Duodenal mucosa (tissue), 2 donors: ENCODE measurements at regions not wholly inside any gene's neighbourhood (a gene's known extent, or its start where the extent isn't known, plus 50 kb on each side); places are given as distances from the start of the nearest gene placed in this dataset.

Experiments used
- H3K27ac ChIP-seq: one replicate; pipeline ENCODE4 v1.7.0; 2013; ENCODE audit warnings: low read depth, low read length
- H3K27me3 ChIP-seq, 2 donors: one replicate each; pipeline ENCODE4 v1.7.0; 2013; ENCODE audit warnings: low read length in 2 of 2, control low read depth in 1 of 2; ENCODE audit not compliant: insufficient read depth in 2 of 2, control insufficient read depth in 1 of 2
- H3K36me3 ChIP-seq, 2 donors: one replicate each; pipeline ENCODE4 v1.7.0; 2013; ENCODE audit warnings: low read length in 2 of 2, control low read depth in 1 of 2; ENCODE audit not compliant: insufficient read depth in 2 of 2, control insufficient read depth in 1 of 2
- H3K4me1 ChIP-seq, 2 donors: one replicate each; pipeline ENCODE4 v1.7.0; 2013; ENCODE audit warnings: low read length in 2 of 2, control low read depth in 1 of 2; ENCODE audit not compliant: insufficient read depth in 2 of 2, control insufficient read depth in 1 of 2
- H3K4me3 ChIP-seq, 2 donors: one replicate each; pipeline ENCODE4 v1.7.0; 2013; ENCODE audit warnings: low read length in 2 of 2, low read depth in 1 of 2
- H3K9ac ChIP-seq, 2 donors: one replicate each; pipeline ENCODE4 v1.7.0; 2013; ENCODE audit warnings: low read length in 2 of 2, low read depth in 1 of 2
- H3K9me3 ChIP-seq, 2 donors: one replicate each; pipeline ENCODE4 v1.7.0; 2013; ENCODE audit warnings: low read length in 2 of 2, control low read depth in 1 of 2; ENCODE audit not compliant: control insufficient read depth in 1 of 2

- Histone ChIP-seq H3K36me3 (no peaks in the 10 kb centered on the region), H3K4me1 (no peaks in the 10 kb centered on the region), H3K9ac (no peak overlapping the region), H3K9me3 (no peaks in the 10 kb centered on the region), H3K27me3 (no peaks in the 10 kb centered on the region), H3K4me3 (no peak overlapping the region), H3K27ac (no peak overlapping the region)
Observed at GRCh38 chr21:22585558-22585957, 1587.3 kb downstream of the NCAM2 start.

- Histone ChIP-seq H3K9me3 (peaks cover 9 to 18% of the 10 kb centered on the region in 2 donors), H3K27ac (no peak overlapping the region), H3K4me1 (no peaks in the 10 kb centered on the region), H3K9ac (no peak overlapping the region), H3K27me3 (no peaks in the 10 kb centered on the region), H3K36me3 (no peaks in the 10 kb centered on the region), H3K4me3 (no peak overlapping the region)
Observed at GRCh38 chr21:22597660-22598255, 1599.5 kb downstream of the NCAM2 start.

- Histone ChIP-seq H3K4me1 (no peaks in the 10 kb centered on the region), H3K9ac (no peak overlapping the region), H3K27me3 (no peaks in the 10 kb centered on the region), H3K27ac (no peak overlapping the region), H3K9me3 (peaks cover 0 to 2% of the 10 kb centered on the region in 2 donors), H3K4me3 (no peak overlapping the region), H3K36me3 (no peaks in the 10 kb centered on the region)
Observed at GRCh38 chr21:22609802-22610201, 1611.6 kb downstream of the NCAM2 start.

- H3K27me3 ChIP-seq = no peaks in the 10 kb centered on the region
- H3K36me3 ChIP-seq = no peaks in the 10 kb centered on the region
- peaks cover 4 to 11% of the 10 kb centered on the region in 2 donors for H3K9me3 ChIP-seq
- no peaks in the 10 kb centered on the region for H3K4me1 ChIP-seq
- no peak overlapping the region for H3K27ac ChIP-seq
- H3K4me3 ChIP-seq = no peak overlapping the region
- no peak overlapping the region for H3K9ac ChIP-seq
Observed at GRCh38 chr21:22627911-22628310, 1629.7 kb downstream of the NCAM2 start.

- H3K4me1 ChIP-seq = no peaks in the 10 kb centered on the region
- no peaks in the 10 kb centered on the region for H3K27me3 ChIP-seq
- H3K27ac ChIP-seq = no peak overlapping the region
- no peaks in the 10 kb centered on the region for H3K36me3 ChIP-seq
- no peak overlapping the region for H3K4me3 ChIP-seq
- no peak overlapping the region for H3K9ac ChIP-seq
- peaks cover 0 to 4% of the 10 kb centered on the region in 2 donors for H3K9me3 ChIP-seq
Observed at GRCh38 chr21:22630953-22631465, 1632.8 kb downstream of the NCAM2 start.

GRCh38 chr21:22632176-22632575, 1634.0 kb downstream of the NCAM2 start:
- Histone ChIP-seq H3K4me3 (no peak overlapping the region), H3K9ac (no peak overlapping the region), H3K36me3 (no peaks in the 10 kb centered on the region)

GRCh38 chr21:22649246-22649645, 1651.0 kb downstream of the NCAM2 start:
- Histone ChIP-seq H3K4me1 (no peaks in the 10 kb centered on the region), H3K9me3 (no peaks in the 10 kb centered on the region), H3K4me3 (no peak overlapping the region)

More at GRCh38 chr21:22632176-22632575, 1634.0 kb downstream of the NCAM2 start:
- Histone ChIP-seq H3K27ac (no peak overlapping the region), H3K27me3 (no peaks in the 10 kb centered on the region), H3K9me3 (peaks cover 0 to 4% of the 10 kb centered on the region in 2 donors), H3K4me1 (no peaks in the 10 kb centered on the region)

GRCh38 chr21:22650226-22650625, 1652.0 kb downstream of the NCAM2 start:
- H3K9me3 ChIP-seq = no peaks in the 10 kb centered on the region
- no peaks in the 10 kb centered on the region for H3K36me3 ChIP-seq
- no peak overlapping the region for H3K9ac ChIP-seq
- H3K27ac ChIP-seq = no peak overlapping the region
- H3K4me3 ChIP-seq = no peak overlapping the region
- no peaks in the 10 kb centered on the region for H3K27me3 ChIP-seq
- H3K4me1 ChIP-seq = no peaks in the 10 kb centered on the region

More at GRCh38 chr21:22649246-22649645, 1651.0 kb downstream of the NCAM2 start:
- H3K9ac ChIP-seq = no peak overlapping the region
- no peaks in the 10 kb centered on the region for H3K36me3 ChIP-seq
- no peaks in the 10 kb centered on the region for H3K27me3 ChIP-seq
- no peak overlapping the region for H3K27ac ChIP-seq

GRCh38 chr21:22657781-22658180, 1659.6 kb downstream of the NCAM2 start:
- no peaks in the 10 kb centered on the region for H3K4me1 ChIP-seq
- no peaks in the 10 kb centered on the region for H3K36me3 ChIP-seq
- H3K4me3 ChIP-seq = no peak overlapping the region
- no peak overlapping the region for H3K9ac ChIP-seq
- H3K27me3 ChIP-seq = no peaks in the 10 kb centered on the region
- no peak overlapping the region for H3K27ac ChIP-seq
- peaks cover 0 to 5% of the 10 kb centered on the region in 2 donors for H3K9me3 ChIP-seq

- Histone ChIP-seq H3K36me3 (no peaks in the 10 kb centered on the region), H3K4me3 (no peak overlapping the region), H3K9me3 (peaks cover 0 to 5% of the 10 kb centered on the region in 2 donors), H3K27me3 (no peaks in the 10 kb centered on the region), H3K27ac (no peak overlapping the region), H3K9ac (no peak overlapping the region), H3K4me1 (no peaks in the 10 kb centered on the region)
Observed at GRCh38 chr21:22670148-22670547, 1671.9 kb downstream of the NCAM2 start.
